ENCODE measurements at regions not wholly inside any gene's neighbourhood (a gene's known extent, or its start where the extent isn't known, plus 50 kb on each side); places are given as distances from the start of the nearest gene placed in this dataset.

GRCh38 chr5:143674469-143674786, 137.5 kb upstream of the HMHB1 start:
- in situ Hi-C loops (cut with MboI; ENCODE audit: low pct_unique_long_range_greater_than_20kb, low sequenced_read_pairs), result no loop called here
- no peak for DNase-seq

DNA sequence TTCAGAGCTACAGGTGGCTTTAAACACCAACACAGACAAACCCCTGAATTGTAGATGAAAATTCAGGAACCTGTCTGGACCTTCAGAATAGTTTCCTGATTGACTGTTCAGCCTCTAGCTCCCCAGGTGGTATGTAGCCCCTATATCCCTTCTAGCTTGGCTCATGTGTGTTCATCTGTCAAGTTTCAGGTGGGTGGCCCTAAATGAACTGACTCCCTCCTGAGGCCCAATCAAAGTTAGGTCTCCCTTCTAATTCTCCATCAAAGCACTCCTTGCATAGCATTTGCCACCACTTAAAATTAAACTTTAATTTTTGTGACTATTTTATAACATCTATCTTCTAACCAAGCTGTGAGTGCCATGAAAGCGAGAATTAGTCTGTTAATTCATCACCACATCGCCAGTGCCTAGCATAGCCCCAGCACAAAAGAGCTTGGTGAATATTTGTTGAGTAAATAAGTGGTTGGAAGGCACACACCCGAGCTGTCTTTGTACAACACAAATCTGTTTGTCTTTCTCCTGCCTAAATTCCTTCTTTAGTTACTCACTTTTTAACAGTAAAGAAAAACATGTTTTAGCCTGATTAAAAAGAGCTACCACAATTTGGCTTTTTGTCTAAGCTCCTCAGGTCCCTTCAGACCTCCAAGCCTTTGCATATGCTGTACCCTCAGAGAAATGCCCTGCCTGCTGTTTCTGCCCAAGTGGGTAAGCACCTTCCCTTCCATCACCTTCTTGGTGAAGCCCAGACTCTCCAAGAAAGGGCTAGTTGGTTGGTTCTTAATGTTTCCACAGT, 138.1 kb upstream of the HMHB1 start:
- DNase-seq, result no peak
- in situ Hi-C loops (cut with MboI; ENCODE audit: low pct_unique_long_range_greater_than_20kb, low sequenced_read_pairs), result no loop called here

GRCh38 chr5:143672806-143673205, 139.2 kb upstream of the HMHB1 start:
- DNase-seq, result no peak
- in situ Hi-C loops (cut with MboI; ENCODE audit: low pct_unique_long_range_greater_than_20kb, low sequenced_read_pairs), result no loop called here

- in situ Hi-C loops (cut with MboI; ENCODE audit: low pct_unique_long_range_greater_than_20kb, low sequenced_read_pairs), result no loop called here
- no peak for DNase-seq
Observed at GRCh38 chr5:143671674-143672569, 140.0 kb upstream of the HMHB1 start.

- in situ Hi-C loops (cut with MboI; ENCODE audit: low pct_unique_long_range_greater_than_20kb, low sequenced_read_pairs), result no loop called here
- no peak for DNase-seq
Observed at GRCh38 chr5:143671021-143671420, 140.9 kb upstream of the HMHB1 start.

GRCh38 chr5:143665866-143666265, 146.1 kb upstream of the HMHB1 start:
- in situ Hi-C loops (cut with MboI; ENCODE audit: low pct_unique_long_range_greater_than_20kb, low sequenced_read_pairs), result no loop called here
- no peak for DNase-seq

DNA sequence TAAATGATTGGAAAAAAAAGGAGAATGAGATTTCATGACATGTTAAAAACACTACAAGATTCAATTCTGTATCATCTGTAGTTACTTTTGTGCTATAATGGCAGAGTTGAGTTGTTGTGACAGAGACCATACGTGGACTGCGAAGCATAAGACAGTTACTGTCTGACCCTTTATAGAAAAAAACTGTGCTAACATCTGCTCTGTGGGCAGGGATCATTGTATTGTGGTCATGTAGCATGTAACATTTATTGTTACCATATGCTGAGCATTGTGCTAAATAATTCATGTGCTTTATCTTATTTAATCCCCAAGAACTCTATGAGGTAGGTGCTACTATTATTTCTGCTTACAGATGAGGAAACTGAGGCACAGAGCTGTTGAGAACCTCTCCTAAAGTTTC, 147.3 kb upstream of the HMHB1 start:
- DNase-seq, result no peak
- in situ Hi-C loops (cut with MboI; ENCODE audit: low pct_unique_long_range_greater_than_20kb, low sequenced_read_pairs), result no loop called here

- no peak for DNase-seq
- in situ Hi-C loops (cut with MboI; ENCODE audit: low pct_unique_long_range_greater_than_20kb, low sequenced_read_pairs), result no loop called here
Observed at GRCh38 chr5:143663872-143664271, 148.1 kb upstream of the HMHB1 start.

DNA sequence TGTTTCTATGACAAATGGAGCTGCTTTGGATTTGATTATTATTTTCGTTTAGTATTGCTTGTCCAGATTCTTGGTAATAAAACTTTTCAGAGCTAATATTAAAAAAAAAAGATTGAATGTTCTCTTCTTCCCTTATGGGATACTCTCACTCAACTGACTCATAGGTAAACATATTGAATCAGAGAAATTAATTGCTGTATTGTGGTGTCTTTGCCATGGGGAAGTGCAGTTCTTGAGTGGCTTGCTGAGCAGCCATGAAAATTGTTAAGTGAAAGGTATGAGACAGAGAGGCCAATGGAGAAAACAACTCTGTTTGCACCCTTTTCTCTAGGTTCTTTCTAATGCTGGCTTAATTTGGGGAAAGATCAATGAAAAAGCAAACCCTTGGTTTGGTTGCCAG, 149.9 kb upstream of the HMHB1 start:
- in situ Hi-C loops (cut with MboI; ENCODE audit: low pct_unique_long_range_greater_than_20kb, low sequenced_read_pairs), result no loop called here
- DNase-seq, result no peak

DNA sequence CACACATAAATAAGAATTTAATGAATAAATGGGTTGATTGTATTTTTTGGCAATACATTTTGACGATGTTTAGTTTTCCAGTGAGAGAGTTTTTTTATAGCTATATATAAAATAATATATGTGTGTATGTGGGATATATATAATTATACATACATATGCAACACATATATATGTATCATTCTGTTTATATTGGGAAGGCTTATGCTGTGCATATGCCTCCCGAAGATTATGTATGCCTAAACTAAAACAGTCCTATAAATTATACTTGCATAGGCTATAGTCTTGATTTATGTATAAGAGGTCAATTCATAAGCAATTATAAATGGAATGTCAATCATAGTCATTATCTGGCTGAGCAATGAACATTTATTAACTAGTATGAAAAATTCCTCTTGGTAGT, 151.3 kb upstream of the HMHB1 start:
- DNase-seq, result no peak
- in situ Hi-C loops (cut with MboI; ENCODE audit: low pct_unique_long_range_greater_than_20kb, low sequenced_read_pairs), result no loop called here

- in situ Hi-C loops (cut with MboI; ENCODE audit: low pct_unique_long_range_greater_than_20kb, low sequenced_read_pairs), result no loop called here
- DNase-seq, result no peak
Observed at GRCh38 chr5:143659599-143660238, 152.2 kb upstream of the HMHB1 start.

DNA sequence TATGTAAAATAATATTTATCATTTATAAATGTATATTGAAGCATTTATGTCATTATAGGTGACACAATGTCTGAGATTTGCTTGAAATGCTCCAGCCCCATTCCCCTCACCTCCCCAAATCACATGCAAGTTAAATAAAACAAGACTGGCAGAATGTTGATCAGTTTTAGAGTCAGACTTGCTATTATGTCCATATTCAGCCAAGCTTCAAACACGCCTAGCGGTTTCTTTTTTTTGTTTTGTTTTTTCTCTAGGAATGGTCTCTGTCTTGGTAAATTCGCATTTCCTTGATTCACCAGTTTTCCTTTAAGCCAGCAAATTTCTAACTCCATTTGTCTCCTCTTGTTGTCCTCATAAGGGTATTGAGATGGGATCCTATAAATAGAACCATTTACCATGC, 153.0 kb upstream of the HMHB1 start:
- DNase-seq, result no peak
- in situ Hi-C loops (cut with MboI; ENCODE audit: low pct_unique_long_range_greater_than_20kb, low sequenced_read_pairs), result no loop called here

- DNase-seq, result peak; percentile 1
Observed at GRCh38 chr5:143657647-143658285, 154.2 kb upstream of the HMHB1 start.

GRCh38 chr5:143653766-143654282, 158.1 kb upstream of the HMHB1 start:
- in situ Hi-C loops (cut with MboI; ENCODE audit: low pct_unique_long_range_greater_than_20kb, low sequenced_read_pairs), result no loop called here
- no peak for DNase-seq

More at GRCh38 chr5:143657647-143658285, 154.2 kb upstream of the HMHB1 start:
- in situ Hi-C loops (cut with MboI; ENCODE audit: low pct_unique_long_range_greater_than_20kb, low sequenced_read_pairs), result no loop called here

- in situ Hi-C loops (cut with MboI; ENCODE audit: low pct_unique_long_range_greater_than_20kb, low sequenced_read_pairs), result no loop called here
Observed at GRCh38 chr5:143653256-143653655, 158.7 kb upstream of the HMHB1 start.

GRCh38 chr5:143652108-143652700, 159.8 kb upstream of the HMHB1 start:
- in situ Hi-C loops (cut with MboI; ENCODE audit: low pct_unique_long_range_greater_than_20kb, low sequenced_read_pairs), result no loop called here
- DNase-seq, result no peak

More at GRCh38 chr5:143653256-143653655, 158.7 kb upstream of the HMHB1 start:
- DNase-seq, result no peak

- in situ Hi-C loops (cut with MboI; ENCODE audit: low pct_unique_long_range_greater_than_20kb, low sequenced_read_pairs), result no loop called here
- DNase-seq, result no peak
Observed at GRCh38 chr5:143649937-143650621, 161.9 kb upstream of the HMHB1 start.

- DNase-seq, result peak; percentile 5
- in situ Hi-C loops (cut with MboI; ENCODE audit: low pct_unique_long_range_greater_than_20kb, low sequenced_read_pairs), result no loop called here
Observed at GRCh38 chr5:143648696-143649095, 163.3 kb upstream of the HMHB1 start.
